Hepatic stellate cell (primary cell): ENCODE measurements at regions not wholly inside any gene's neighbourhood (a gene's known extent, or its start where the extent isn't known, plus 50 kb on each side); places are given as distances from the start of the nearest gene placed in this dataset.

Source experiments
- DNase-seq: peaks from one replicate; pipeline ENCODE4 v3.0.0; 2011; ENCODE audit warnings: low spot score

GRCh38 chr6:105793130-105793529 is 293.0 kb upstream of the PRDM1 start:
- DNase-seq: no peak

DNA sequence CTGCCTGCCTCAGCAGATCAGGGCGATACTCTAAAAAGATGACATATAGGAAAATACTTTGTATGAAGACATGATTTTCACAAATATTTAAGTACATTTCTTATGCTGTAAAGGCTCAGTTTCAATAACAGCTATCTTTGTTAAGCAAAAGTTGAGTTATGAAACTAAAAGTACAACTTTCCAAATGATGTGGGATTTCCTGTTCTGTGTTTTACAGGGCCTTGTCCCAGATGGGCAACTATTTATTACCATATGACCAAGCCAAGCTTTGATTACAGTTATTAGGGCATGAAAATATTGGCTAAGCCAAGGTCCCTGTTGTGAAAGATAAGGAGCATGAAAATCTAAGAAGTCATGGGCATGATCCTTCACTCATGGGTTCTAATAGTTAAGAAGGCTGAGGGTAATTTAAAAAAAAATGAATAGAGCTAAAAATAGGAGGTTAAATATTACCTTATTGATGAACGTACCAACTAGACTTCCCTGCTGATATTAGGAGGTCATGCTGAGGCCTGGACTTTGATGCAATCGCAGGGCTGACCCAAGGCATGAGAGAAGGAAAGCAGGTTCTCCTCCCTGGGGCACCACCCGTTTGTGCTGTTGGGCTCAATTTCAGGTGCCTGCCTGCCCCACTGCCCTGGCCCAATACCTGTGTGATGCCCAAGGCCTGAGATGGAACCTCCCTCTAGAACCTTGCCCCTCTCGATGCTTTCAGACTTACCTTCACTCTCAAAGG is 294.4 kb upstream of the PRDM1 start:
- DNase-seq: no peak

- no peak for DNase-seq
Measured at GRCh38 chr6:105791179-105791578, 295.0 kb upstream of the PRDM1 start.

DNA sequence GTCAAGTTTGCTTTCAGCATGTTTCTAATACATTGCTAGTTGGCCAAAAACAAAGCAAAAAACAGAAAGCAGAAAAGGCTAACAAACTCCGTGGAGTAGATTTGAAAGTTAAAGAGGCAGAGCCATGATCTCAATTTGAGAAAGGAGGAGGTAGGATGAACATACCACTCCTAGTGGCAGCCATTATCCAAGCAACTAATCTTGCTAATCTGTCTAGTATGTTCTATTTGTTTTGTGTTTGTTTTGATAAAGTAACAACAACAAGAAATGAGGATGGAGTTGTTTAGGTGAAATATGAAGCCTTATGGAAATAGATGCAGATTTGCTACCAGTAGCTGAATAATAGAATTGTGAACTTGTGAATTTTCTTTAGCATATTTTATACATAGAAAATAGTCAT is 295.5 kb upstream of the PRDM1 start:
- DNase-seq: no peak

- DNase-seq: no peak
Measured at GRCh38 chr6:105789935-105790334, 296.2 kb upstream of the PRDM1 start.

DNA sequence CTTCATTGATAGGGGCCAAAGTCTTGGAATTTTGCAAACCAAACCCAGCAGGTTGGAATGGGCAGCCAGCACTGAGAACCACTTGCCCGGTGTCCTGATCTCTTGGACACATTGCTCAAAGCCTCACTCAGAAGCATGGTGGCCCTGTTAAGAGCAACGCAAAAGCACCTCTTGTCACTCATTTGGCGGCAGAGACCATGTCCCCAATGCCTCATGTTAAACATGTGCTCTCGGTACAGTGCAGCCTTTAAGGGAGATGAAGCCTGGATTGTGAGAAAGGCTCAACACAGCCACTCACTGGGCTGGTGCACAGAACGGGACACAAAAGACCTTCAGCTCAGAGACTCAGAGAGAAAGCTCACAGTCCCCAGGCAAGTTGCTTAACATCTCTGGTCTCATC is 298.4 kb upstream of the PRDM1 start:
- DNase-seq: no peak

DNA sequence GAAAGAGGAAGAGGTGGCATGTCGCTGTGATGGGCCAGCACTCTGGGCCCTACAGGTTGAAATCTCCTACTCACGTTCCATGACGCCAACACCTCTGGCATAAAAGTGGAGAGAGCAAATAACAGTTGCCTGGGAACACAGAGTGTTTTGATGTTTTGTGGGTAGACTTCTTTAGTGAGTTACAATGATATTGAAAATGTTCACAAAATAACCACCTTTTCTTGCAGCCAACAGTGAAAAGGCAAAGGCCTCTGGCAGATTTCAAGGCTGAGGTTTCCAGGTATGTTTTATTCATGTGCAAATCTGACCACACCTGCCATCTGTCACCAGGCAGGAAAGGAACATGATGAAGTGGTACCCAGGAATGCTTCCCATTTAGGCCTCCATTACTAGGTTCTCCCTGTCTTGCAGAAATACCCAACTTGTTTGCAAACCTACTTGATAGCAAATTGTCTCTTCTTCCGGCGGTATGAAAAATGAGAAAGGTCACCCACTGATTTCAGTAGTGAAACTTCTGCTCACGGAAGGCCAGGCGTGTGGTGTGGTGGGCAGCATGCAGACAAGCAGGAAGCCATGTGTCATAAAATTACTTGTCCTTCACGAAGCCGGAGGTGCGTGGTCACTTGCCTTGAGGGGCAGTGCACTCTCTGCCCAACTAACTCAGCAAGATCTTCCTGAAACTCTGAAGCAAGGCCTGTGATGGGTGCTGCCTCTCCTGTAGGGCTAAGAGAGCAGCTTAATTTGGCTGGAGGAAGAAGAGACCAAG is 299.1 kb upstream of the PRDM1 start:
- no peak for DNase-seq

GRCh38 chr6:105786449-105786848 is 299.7 kb upstream of the PRDM1 start:
- no peak for DNase-seq

DNA sequence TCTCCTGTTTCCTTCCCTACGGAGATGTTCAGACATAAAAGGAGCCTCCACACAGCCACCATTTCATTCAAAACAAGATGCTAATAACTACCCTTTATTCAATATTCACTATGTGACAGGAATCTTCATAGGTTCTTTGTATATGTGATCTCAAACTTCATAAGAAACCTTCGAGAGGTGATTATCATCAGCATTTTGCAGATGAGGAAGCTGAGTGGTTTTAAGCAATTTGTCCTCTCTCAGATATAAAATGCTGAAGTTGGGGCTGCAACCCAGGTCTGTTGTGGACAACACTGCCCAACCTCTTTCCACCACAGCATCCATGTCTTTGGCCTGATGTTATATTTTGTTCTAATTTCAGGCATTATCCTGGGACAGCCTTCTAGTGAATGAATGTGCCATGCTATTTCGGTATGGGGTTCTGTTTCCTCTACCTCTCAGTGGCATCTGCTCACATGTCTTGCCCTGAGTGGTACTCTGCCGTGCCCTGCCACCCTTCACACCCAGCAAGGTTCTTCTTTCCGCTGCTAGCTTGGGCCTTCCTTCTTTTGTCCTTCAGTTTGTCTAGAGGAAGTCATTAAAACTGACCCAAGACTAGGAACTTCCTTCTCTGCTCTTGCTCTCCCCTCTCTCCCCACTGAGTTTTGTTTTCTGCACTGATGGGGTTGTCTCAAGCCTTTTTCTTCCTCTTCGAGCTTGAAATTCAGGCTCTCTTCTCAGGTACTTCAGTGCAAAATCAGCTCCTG is 300.9 kb upstream of the PRDM1 start:
- no peak for DNase-seq

DNA sequence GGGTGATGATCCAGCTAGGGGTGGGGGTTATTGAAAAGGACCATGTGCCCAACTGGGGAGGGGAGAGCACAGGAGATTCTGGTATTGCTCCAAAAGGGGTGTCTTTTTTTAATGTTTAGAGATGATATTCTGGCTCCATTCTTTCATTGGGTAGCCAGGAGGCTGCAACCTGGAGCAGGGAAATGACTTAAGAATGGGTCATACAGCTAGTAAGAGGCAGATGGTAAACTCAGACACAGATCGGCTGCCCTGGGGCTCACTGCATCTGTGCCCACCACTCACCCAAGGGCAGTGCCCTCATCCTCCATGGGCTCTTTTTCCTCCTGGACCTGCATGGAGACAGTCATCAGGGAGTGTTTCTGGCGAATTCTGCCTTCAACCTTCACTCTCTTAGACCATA is 302.0 kb upstream of the PRDM1 start:
- no peak for DNase-seq

- no peak for DNase-seq
Measured at GRCh38 chr6:105783333-105783935, 302.7 kb upstream of the PRDM1 start.

GRCh38 chr6:105781915-105782314 is 304.2 kb upstream of the PRDM1 start:
- no peak for DNase-seq

DNA sequence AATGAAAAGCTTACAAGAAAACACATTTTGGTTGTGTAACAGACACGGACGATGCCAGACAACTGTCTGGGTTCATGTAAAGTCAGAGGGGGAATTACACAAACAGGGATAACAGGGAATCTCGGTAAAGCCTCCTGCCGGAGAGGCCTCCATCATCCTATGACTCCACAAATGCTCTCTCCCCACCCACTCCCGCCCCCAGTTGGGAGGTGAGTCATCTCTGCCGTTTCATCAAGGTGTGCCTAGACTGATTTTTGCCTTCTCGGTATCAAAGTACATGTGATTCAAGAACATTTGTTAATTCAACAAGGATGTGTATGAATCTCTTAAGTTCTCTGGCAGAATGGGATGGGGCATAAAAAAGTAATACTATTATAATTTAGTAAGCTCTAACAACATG is 304.9 kb upstream of the PRDM1 start:
- DNase-seq: no peak

- no peak for DNase-seq
Measured at GRCh38 chr6:105780146-105780860, 305.8 kb upstream of the PRDM1 start.

DNA sequence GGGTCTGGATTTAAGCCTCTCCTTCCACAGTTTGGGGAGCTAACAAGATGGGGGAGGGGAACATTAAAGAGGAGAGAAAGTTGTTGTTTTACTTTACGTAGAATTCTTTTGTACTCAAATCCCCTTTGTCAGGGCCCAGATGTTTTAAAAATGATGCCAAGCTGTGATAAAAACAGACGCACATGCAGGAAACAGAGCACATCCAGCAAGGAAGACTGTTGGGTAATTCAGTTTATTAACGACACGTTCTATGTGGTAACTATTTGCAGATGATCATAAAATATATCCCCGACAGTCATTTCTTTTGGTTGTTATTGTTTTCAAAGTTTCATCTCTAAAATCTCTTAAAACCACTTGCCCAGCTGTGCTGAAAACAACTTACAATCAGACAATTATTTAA is 307.0 kb upstream of the PRDM1 start:
- no peak for DNase-seq

GRCh38 chr6:105775095-105775494 is 311.0 kb upstream of the PRDM1 start:
- no peak for DNase-seq

DNA sequence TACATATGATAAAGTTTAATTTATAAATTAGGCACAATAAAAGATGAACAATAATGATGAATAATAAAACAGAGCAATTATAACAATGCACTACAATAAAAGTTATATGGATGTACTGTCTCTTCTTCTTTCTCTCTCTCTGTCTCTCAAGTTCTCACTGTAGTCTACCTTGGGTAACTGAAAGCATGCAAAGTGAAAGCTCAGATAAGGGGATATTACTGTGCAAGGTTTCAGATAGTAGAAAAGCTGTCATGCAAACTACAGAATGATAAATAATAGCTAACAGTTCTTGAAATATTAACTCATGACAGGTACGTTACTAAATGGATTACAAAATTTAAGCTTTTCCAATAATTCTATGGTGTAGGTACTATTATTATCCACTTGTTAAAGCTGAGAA is 311.9 kb upstream of the PRDM1 start:
- DNase-seq: no peak

DNA sequence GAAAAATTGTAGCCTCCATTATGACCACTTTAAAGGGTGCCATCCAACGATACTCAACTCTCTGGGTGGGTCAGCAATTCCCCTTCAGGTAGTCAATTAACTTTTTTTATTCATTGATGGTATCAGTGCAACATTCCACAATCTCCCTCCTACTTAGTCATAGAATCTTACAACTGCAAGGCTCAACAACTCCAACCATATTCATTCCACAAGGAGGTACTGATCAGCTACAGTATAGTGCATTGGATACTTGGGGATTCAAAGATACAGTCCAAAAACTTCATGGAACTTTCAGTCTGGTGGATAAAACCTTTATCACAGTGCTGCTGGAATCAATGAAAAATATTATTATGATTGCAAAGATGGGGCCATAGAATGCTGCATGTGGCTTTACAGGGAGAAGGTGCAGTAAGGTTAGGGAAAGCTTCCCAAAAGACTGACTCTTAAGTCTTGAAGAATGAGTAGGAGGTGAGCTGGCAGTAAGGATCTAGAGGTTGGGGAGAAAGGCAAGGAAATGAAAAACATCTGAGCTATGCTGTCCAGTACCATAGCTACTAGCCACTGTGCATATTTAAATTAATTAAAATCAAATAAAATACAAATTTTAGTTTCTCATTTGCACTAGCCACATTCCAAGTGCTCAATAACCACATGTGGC is 314.7 kb upstream of the PRDM1 start:
- DNase-seq: no peak

DNA sequence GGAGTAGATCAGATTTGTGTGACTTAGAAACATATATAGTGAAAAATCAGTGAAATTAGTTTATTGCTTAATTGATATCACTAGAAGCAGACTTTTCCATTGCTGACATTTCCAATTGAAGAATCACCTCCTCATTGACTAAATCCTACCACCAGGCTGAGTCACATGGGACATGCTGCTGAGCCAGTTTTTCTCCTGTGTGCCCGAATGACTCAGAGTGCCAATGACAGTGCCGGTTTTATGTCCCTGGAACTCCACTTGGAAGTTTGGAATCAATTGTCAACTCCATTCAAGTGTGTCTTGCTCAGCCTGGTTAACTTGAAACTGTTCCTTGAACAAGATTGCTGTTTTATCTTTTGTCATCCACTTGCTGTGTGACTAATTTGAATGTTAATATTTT is 316.1 kb upstream of the PRDM1 start:
- no peak for DNase-seq

DNA sequence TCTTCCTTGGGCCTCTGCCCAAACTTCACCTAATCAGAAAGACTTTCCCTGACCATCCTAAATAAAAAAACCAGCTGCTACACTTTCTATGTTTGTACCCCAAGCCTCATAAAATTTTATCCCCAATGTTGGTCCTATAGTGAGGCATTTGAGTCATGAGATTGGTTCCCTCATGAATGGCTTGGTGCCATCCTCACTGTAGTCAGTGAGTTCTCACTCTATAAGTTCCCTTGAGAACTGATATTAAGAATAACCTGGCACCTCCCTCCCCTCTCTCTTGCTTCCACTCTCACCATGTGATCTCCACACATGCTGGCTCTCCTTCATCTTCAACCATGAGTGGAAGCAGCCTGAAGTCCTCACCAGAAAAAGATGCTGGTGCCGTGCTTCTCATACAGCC is 316.9 kb upstream of the PRDM1 start:
- DNase-seq: no peak

DNA sequence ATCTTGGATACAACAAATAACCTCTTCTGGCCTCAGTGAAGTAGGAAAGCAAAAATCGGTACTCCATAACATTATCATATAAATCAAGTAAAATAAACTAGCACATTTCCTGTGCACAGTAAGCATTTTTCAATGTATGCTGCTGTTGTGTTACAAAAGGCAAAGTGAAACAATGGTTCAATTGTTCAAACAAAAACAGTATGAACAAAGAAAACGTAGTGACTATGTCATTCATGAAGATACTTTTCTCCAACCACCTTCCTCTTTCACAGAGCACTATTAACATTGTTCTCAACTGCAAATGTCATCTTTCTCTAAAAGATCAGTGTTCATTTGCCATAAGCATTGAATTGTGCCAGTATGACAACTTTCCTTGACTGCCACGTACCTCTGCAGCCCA is 318.6 kb upstream of the PRDM1 start:
- no peak for DNase-seq
